ENCODE measurements at regions not wholly inside any gene's neighbourhood (a gene's known extent, or its start where the extent isn't known, plus 50 kb on each side); places are given as distances from the start of the nearest gene placed in this dataset.

DNA sequence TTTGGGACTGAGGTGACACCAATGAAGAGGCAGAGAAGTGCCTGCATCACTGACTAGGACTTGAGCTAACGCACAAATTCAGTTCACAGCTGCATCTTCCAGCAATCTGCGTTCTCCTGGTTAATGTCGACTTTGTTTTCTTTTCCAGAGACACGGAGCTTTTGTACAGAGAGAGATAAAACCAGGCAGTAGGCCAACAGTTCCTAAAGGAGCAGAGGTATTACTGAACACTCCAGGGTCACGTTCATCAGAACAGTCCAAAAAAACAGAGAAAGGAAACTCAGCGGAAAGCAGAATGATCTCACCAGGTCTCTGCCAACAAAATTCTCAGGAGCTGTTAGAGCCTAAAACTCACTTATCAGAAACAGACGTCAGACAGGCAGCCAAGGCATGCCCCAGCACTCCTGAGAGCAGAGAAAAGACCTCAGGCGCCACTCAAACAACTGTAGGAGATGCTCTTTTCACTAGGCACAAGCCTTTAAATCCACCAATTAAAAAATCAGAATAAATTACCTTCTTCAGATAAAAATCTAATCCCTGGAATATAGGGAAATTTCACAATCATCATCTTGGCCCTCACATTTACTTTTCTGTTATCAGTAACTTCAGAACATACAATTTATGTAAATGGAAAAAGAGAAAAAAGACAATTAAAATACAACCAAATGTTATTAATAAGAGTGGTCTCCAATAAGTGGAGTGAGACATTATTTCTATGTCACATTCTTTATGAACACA, 95.9 kb upstream of the SPTBN1 start:
- H3K79me2 ChIP-seq = no peaks in the 10 kb centered on the region
- no peak overlapping the region for H3K4me3 ChIP-seq (ENCODE audit: low read depth, low read length)
- no peaks in the 10 kb centered on the region for H3K36me3 ChIP-seq (ENCODE audit: control insufficient read depth, insufficient read depth, low read length)
- no peak overlapping the region for H3K9ac ChIP-seq
- peak overlapping the region; percentile 81 for H2AFZ ChIP-seq
- no peaks in the 10 kb centered on the region for H3K4me1 ChIP-seq
- no peak overlapping the region for H3K4me2 ChIP-seq (ENCODE audit: low read length)
- peak overlapping the region; percentile 47 for H3K27ac ChIP-seq
- H3K27me3 ChIP-seq (ENCODE audit: control insufficient read depth, insufficient read depth, low read length) = no peaks in the 10 kb centered on the region
- H3K9me3 ChIP-seq (ENCODE audit: control insufficient read depth, low read length) = no peaks in the 10 kb centered on the region
- TF ChIP-seq, protein P1, sequence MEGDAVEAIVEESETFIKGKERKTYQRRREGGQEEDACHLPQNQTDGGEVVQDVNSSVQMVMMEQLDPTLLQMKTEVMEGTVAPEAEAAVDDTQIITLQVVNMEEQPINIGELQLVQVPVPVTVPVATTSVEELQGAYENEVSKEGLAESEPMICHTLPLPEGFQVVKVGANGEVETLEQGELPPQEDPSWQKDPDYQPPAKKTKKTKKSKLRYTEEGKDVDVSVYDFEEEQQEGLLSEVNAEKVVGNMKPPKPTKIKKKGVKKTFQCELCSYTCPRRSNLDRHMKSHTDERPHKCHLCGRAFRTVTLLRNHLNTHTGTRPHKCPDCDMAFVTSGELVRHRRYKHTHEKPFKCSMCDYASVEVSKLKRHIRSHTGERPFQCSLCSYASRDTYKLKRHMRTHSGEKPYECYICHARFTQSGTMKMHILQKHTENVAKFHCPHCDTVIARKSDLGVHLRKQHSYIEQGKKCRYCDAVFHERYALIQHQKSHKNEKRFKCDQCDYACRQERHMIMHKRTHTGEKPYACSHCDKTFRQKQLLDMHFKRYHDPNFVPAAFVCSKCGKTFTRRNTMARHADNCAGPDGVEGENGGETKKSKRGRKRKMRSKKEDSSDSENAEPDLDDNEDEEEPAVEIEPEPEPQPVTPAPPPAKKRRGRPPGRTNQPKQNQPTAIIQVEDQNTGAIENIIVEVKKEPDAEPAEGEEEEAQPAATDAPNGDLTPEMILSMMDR (IDR thresholded peaks at IDR 0.05) = no peak

- Histone ChIP-seq H3K9ac (no peak overlapping the region), H3K4me1 (no peaks in the 10 kb centered on the region), H3K79me2 (no peaks in the 10 kb centered on the region), H3K27me3 (ENCODE audit: control insufficient read depth, insufficient read depth, low read length) (no peaks in the 10 kb centered on the region), H3K4me3 (ENCODE audit: low read depth, low read length) (no peak overlapping the region), H3K36me3 (ENCODE audit: control insufficient read depth, insufficient read depth, low read length) (no peaks in the 10 kb centered on the region), H3K27ac (no peak overlapping the region), H2AFZ (no peak overlapping the region), H3K9me3 (ENCODE audit: control insufficient read depth, low read length) (peaks cover 5% of the 10 kb centered on the region), H3K4me2 (ENCODE audit: low read length) (no peak overlapping the region)
- TF ChIP-seq, protein P1 (IDR thresholded peaks at IDR 0.05) = no peak
Observed at GRCh38 chr2:54364409-54364808, 91.7 kb upstream of the SPTBN1 start.

GRCh38 chr2:54365661-54366060, 90.5 kb upstream of the SPTBN1 start:
- Histone ChIP-seq H3K4me2 (ENCODE audit: low read length) (no peak overlapping the region), H3K9me3 (ENCODE audit: control insufficient read depth, low read length) (peaks cover 5% of the 10 kb centered on the region), H3K27me3 (ENCODE audit: control insufficient read depth, insufficient read depth, low read length) (no peaks in the 10 kb centered on the region), H3K4me3 (ENCODE audit: low read depth, low read length) (no peak overlapping the region), H3K79me2 (no peaks in the 10 kb centered on the region), H3K4me1 (no peaks in the 10 kb centered on the region), H3K27ac (no peak overlapping the region), H3K9ac (no peak overlapping the region), H3K36me3 (ENCODE audit: control insufficient read depth, insufficient read depth, low read length) (no peaks in the 10 kb centered on the region), H2AFZ (no peak overlapping the region)
- TF ChIP-seq, protein P1 (IDR thresholded peaks at IDR 0.05) = no peak

DNA sequence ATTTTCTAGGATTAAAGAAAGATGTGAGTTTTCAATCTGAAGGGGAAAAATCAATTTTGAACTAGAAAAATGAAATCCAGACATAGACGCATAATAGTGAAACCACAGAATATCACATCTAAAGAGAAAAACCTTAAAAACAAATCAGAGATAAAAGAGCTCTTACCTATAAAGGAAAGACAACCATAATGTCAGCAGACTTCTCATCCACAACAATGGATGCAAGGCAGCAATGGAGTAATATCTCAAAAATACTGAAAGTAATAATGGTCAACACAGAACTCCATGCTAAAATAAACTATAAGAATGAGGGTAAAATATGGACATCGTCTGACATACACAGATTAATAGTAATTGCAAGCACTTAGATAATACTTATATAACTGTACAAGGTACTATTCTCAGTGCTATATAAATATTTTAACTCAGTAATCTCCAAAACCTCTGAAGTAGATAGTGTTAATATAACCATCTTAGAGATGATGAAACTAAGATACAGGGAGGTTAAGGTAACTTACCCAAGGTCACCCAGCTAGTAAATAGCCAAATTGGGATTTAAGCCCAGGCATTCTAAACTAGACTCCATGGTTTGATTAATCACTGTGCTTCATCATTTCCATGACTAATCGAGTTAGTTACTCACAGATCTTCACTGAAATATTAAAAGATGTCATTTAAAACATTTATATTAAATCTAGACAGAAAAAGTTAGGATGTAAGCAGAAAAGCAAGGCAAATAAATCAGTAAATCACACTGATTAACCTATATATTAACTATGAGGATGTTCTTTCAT, 89.4 kb upstream of the SPTBN1 start:
- Histone ChIP-seq H3K27ac (no peak overlapping the region), H3K4me1 (no peaks in the 10 kb centered on the region), H2AFZ (no peak overlapping the region), H3K9me3 (ENCODE audit: control insufficient read depth, low read length) (peaks cover 5% of the 10 kb centered on the region), H3K9ac (no peak overlapping the region), H3K4me2 (ENCODE audit: low read length) (no peak overlapping the region), H3K4me3 (ENCODE audit: low read depth, low read length) (no peak overlapping the region), H3K79me2 (no peaks in the 10 kb centered on the region), H3K36me3 (ENCODE audit: control insufficient read depth, insufficient read depth, low read length) (no peaks in the 10 kb centered on the region), H3K27me3 (ENCODE audit: control insufficient read depth, insufficient read depth, low read length) (no peaks in the 10 kb centered on the region)
- TF ChIP-seq, protein P1 (IDR thresholded peaks at IDR 0.05) = no peak
